CD4-positive, alpha-beta T cell (primary cell): ENCODE measurements at regions not wholly inside any gene's neighbourhood (a gene's known extent, or its start where the extent isn't known, plus 50 kb on each side); places are given as distances from the start of the nearest gene placed in this dataset.

ENCODE experiments used
- ATAC-seq: fragments of 200-7000 bp; cut with Tn5 transposase; one replicate; pipeline ENCODE4 v1.10.0; 2022; ENCODE audit warnings: mild to moderate bottlenecking; ENCODE audit not compliant: poor library complexity
- CTCF ChIA-PET: fragments of 350-600 bp; sonication (Branson Sonifier 250); formaldehyde crosslinking; loops from one replicate; lab custom pipeline; 2021; ENCODE audit warnings: antibody characterized with exemption, inconsistent platforms; lab: Charles Lee
- POLR2A ChIA-PET: fragments of 350-600 bp; sonication (Branson Sonifier 250); formaldehyde crosslinking; loops from one replicate; lab custom pipeline; 2021; ENCODE audit warnings: antibody characterized with exemption, inconsistent platforms; lab: Charles Lee
- DNase-seq, 14 experiments: peaks; one replicate each; pipeline ENCODE4 v3.0.0-alpha.2; 2013 to 2020; ENCODE audit warnings: mixed read lengths in 2 of 14
- H3K27ac ChIP-seq, 2 donors: one replicate each; pipeline versions ENCODE4 v1.5.1 to v1.7.0; 2013; ENCODE audit warnings: low read length in 2 of 2, low read depth in 1 of 2, mild to moderate bottlenecking in 1 of 2
- H3K27me3 ChIP-seq, 2 experiments: 1 replicate in 1 of 2; 2 replicates in 1 of 2; pipeline versions ENCODE4 v1.6.1 to v1.7.0; 2013; ENCODE audit warnings: low read length in 2 of 2, control low read depth in 1 of 2, mild to moderate bottlenecking in 1 of 2, moderate library complexity in 1 of 2; ENCODE audit not compliant: insufficient read depth in 2 of 2, control insufficient read depth in 1 of 2
- H3K36me3 ChIP-seq: one replicate; pipeline ENCODE4 v1.6.1; 2013; ENCODE audit warnings: low read length, control low read depth; ENCODE audit not compliant: insufficient read depth
- H3K4me1 ChIP-seq: one replicate; pipeline ENCODE4 v1.6.1; 2013; ENCODE audit warnings: low read length, control low read depth; ENCODE audit not compliant: insufficient read depth
- H3K4me3 ChIP-seq: one replicate; pipeline ENCODE4 v1.5.1; 2013; ENCODE audit warnings: mild to moderate bottlenecking, low read length, moderate library complexity
- H3K9me3 ChIP-seq, 2 experiments: 1 replicate in 1 of 2; 2 replicates in 1 of 2; pipeline versions ENCODE4 v1.6.1 to v1.7.0; 2013; ENCODE audit warnings: low read length in 2 of 2, mild to moderate bottlenecking in 2 of 2, control low read depth in 1 of 2, moderate library complexity in 1 of 2; ENCODE audit not compliant: control insufficient read depth in 1 of 2, insufficient read depth in 1 of 2
- H3K27ac Mint-ChIP-seq: one replicate; pipeline ENCODE4 v1.8.0; 2020; ENCODE audit warnings: mixed read lengths
- H3K27me3 Mint-ChIP-seq: one replicate; pipeline ENCODE4 v1.8.0; 2021; ENCODE audit warnings: mixed read lengths
- H3K36me3 Mint-ChIP-seq: one replicate; pipeline ENCODE4 v1.8.0; 2021; ENCODE audit warnings: low read depth, mixed read lengths
- H3K4me1 Mint-ChIP-seq: one replicate; pipeline ENCODE4 v1.8.0; 2021; ENCODE audit warnings: low read depth, mixed read lengths
- H3K4me3 Mint-ChIP-seq: one replicate; pipeline ENCODE4 v1.8.0; 2020; ENCODE audit warnings: mild to moderate bottlenecking, mixed read lengths
- H3K9me3 Mint-ChIP-seq: one replicate; pipeline ENCODE4 v1.8.0; 2020; ENCODE audit warnings: mixed read lengths
- CTCF ChIP-seq: fragments of 200-600 bp; IDR thresholded peaks from one replicate; pipeline ENCODE4 v1.8.0; 2022; ENCODE audit warnings: antibody characterized with exemption, mild to moderate bottlenecking
- intact Hi-C, 2 experiments: fragments of 100-400 bp; cut with DNase I in 1 of 2; cut with micrococcal nuclease in 1 of 2; formaldehyde crosslinking; loops; one replicate each; pipeline versions ENCODE4 v1.15.1 to v1.9.0; 2023 to 2025; cut with DNase I, micrococcal nuclease

GRCh38 chr18:42480441-42480840 lies 525.4 kb downstream of the PIK3C3 start:
- no peak for DNase-seq
- Mint-ChIP-seq H3K4me3 (no peak overlapping the region), H3K4me1 (no peaks in the 10 kb centered on the region), H3K36me3 (no peaks in the 10 kb centered on the region), H3K27ac (no peak overlapping the region), H3K9me3 (peaks cover 6% of the 10 kb centered on the region), H3K27me3 (no peaks in the 10 kb centered on the region)
- intact Hi-C loops: no loop called here
- no peak for ATAC-seq
- Histone ChIP-seq H3K4me3 (no peak overlapping the region), H3K4me1 (no peaks in the 10 kb centered on the region), H3K36me3 (no peaks in the 10 kb centered on the region), H3K9me3 (no peaks in the 10 kb centered on the region), H3K27me3 (no peaks in the 10 kb centered on the region), H3K27ac (no peak overlapping the region)
- ChIA-PET CTCF (no interaction called here), POLR2A (no interaction called here)
- no peak for TF ChIP-seq CTCF

- CTCF ChIA-PET: no interaction called here
- H3K36me3 Mint-ChIP-seq: no peaks in the 10 kb centered on the region
- H3K9me3 ChIP-seq: no peaks in the 10 kb centered on the region
- TF ChIP-seq CTCF: no peak
- no peak overlapping the region for H3K27ac ChIP-seq
- no peaks in the 10 kb centered on the region for H3K27me3 ChIP-seq
- DNase-seq (no peak), ATAC-seq (no peak)
- no peak overlapping the region for H3K4me3 ChIP-seq
- H3K27ac Mint-ChIP-seq: no peak overlapping the region
- no peak overlapping the region for H3K4me3 Mint-ChIP-seq
- H3K9me3 Mint-ChIP-seq: peaks cover 8% of the 10 kb centered on the region
- no peaks in the 10 kb centered on the region for H3K27me3 Mint-ChIP-seq
- POLR2A ChIA-PET: no interaction called here
- H3K4me1 ChIP-seq: no peaks in the 10 kb centered on the region
- intact Hi-C loops: no loop called here
- H3K36me3 ChIP-seq: no peaks in the 10 kb centered on the region
- no peaks in the 10 kb centered on the region for H3K4me1 Mint-ChIP-seq
These were observed 529.6 kb downstream of the PIK3C3 start for GRCh38 chr18:42484648-42485047.

- Histone ChIP-seq H3K9me3 (no peaks in the 10 kb centered on the region), H3K36me3 (no peaks in the 10 kb centered on the region), H3K4me1 (no peaks in the 10 kb centered on the region), H3K27me3 (no peaks in the 10 kb centered on the region), H3K4me3 (no peak overlapping the region), H3K27ac (no peak overlapping the region)
- ChIA-PET CTCF (no interaction called here), POLR2A (no interaction called here)
- Mint-ChIP-seq H3K4me1 (no peaks in the 10 kb centered on the region), H3K27ac (no peak overlapping the region), H3K4me3 (no peak overlapping the region), H3K36me3 (no peaks in the 10 kb centered on the region), H3K27me3 (no peaks in the 10 kb centered on the region), H3K9me3 (peaks cover 8% of the 10 kb centered on the region)
- DNase-seq: no peak
- TF ChIP-seq CTCF: no peak
- intact Hi-C loops: no loop called here
- ATAC-seq: no peak
These were observed 531.2 kb downstream of the PIK3C3 start for GRCh38 chr18:42486271-42486670.
